GM12875 (cell line): ENCODE measurements at regions not wholly inside any gene's neighbourhood (a gene's known extent, or its start where the extent isn't known, plus 50 kb on each side); places are given as distances from the start of the nearest gene placed in this dataset.

Experiments
- H3K4me3 ChIP-seq: one replicate; pipeline ENCODE4 v1.5.1; 2011; ENCODE audit warnings: low read depth, low read length, control low read depth
- TF ChIP-seq, protein P1 (sequence below): IDR thresholded peaks from 2 replicates; pipeline ENCODE4 v1.5.1; 2011; ENCODE audit warnings: low read depth, mild to moderate bottlenecking, control low read depth, inconsistent platforms, low read length, moderate library complexity, borderline replicate concordance; ENCODE audit not compliant: insufficient read depth

DNA sequence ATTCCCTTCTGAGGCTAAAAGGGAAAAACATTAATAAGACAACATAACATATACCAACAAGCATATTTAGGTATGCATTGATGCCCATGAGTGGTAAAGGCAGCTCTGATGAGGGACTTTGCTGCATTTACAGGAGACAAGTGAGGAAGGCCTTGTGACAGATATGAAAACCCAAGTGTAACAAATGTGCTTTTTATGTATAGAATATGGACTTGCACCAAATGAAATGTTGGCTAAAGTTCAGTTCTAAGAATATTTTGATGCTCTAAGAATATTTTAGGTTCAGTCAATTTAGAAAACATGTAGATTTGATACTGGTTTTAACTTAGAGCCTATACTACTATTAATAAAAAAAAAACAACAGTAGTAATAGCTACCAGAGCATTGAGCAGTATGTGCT is 424.7 kb downstream of the LMO4 start:
- no peak overlapping the region for H3K4me3 ChIP-seq

DNA sequence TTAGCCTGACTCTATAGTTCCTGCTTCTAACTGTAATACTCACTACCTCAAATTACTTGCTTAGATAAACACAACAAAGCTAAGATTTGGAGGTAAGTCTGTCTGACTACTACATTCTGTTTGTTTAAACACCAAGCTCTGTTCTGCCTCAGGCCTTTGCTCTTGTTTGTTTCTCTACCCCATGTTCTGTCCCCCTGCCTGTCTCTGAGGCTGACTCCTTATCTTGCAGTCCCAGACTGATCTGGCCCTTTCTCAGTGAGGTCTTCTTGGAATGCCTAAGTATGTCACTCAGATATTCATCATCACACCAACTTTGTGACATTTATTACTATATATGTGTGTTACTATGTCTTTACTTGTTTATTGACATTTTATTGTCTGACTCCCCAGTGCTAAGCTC is 425.5 kb downstream of the LMO4 start:
- no peak overlapping the region for H3K4me3 ChIP-seq
- TF ChIP-seq, protein P1, sequence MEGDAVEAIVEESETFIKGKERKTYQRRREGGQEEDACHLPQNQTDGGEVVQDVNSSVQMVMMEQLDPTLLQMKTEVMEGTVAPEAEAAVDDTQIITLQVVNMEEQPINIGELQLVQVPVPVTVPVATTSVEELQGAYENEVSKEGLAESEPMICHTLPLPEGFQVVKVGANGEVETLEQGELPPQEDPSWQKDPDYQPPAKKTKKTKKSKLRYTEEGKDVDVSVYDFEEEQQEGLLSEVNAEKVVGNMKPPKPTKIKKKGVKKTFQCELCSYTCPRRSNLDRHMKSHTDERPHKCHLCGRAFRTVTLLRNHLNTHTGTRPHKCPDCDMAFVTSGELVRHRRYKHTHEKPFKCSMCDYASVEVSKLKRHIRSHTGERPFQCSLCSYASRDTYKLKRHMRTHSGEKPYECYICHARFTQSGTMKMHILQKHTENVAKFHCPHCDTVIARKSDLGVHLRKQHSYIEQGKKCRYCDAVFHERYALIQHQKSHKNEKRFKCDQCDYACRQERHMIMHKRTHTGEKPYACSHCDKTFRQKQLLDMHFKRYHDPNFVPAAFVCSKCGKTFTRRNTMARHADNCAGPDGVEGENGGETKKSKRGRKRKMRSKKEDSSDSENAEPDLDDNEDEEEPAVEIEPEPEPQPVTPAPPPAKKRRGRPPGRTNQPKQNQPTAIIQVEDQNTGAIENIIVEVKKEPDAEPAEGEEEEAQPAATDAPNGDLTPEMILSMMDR = no peak

More for the DNA sequence above, 424.7 kb downstream of the LMO4 start:
- TF ChIP-seq, protein P1 = no peak

DNA sequence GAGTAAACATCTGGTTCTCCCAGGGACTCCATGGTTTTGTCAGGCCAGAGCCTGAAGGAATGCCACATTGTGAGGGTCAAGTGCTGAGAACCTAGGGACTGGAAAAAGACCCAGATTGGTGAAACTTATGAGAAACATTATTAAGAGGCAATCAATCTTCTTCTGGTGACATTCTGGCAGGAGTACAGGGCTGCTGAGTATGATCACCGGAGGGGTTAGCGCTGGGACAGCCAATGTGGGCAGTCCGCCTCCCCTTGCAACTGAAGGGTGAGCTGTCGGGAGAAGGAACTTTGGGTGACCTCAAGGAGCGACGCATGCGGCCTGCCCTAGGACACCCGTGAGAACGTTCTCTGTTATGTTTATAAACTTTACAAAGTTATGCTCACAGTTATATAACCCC is 429.0 kb downstream of the LMO4 start:
- H3K4me3 ChIP-seq = no peak overlapping the region
- TF ChIP-seq, protein P1 = no peak

DNA sequence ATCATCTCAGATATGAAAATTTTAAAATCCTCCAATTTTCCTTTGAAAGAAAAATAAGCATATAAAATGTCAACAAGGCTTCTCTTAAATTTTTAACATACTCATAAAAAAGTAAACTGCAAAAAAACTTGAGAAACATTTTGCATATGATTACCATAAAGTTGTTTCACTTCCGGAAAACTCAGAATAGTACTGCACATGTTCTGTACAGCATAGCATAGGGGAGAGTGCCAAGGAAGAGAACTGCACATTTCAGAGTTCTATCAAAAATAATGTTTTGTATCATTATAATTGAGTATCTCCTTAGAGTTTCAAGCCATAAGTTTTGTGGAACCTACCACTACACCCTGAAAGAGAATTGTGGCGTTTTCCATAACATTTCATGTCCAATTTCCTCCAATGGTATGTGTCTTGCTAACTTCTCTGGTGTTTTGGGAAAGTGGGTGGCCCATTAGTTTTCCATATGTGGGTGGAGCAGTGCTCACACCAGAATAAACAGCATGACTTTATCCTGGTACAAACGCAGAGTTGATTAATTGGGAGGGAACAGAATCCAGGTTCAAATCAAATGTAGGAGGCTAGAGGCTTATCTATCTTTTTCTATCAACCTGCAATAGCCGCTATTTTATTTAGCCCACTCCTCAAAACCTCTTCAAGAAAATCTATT is 430.9 kb downstream of the LMO4 start:
- TF ChIP-seq, protein P1 = no peak
- no peak overlapping the region for H3K4me3 ChIP-seq

DNA sequence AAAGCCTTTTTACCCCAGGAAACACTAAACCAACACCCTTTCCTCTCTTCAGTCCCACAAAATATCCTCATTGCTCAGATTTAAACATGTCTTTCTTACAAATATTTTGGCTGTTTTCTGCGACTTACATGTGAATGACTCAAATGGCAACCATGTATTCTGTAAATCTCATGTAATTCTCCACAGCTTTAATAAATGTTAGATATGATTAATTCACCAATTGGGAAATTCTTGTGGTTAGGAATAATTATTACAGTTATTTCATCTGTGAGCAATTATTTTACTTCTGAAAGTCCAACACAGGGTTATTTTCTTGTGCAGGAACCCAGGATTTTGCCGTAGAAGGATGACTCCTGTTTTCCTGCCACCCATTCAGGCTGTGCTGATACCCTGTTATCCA is 431.5 kb downstream of the LMO4 start:
- no peak overlapping the region for H3K4me3 ChIP-seq
- TF ChIP-seq, protein P1 = no peak

DNA sequence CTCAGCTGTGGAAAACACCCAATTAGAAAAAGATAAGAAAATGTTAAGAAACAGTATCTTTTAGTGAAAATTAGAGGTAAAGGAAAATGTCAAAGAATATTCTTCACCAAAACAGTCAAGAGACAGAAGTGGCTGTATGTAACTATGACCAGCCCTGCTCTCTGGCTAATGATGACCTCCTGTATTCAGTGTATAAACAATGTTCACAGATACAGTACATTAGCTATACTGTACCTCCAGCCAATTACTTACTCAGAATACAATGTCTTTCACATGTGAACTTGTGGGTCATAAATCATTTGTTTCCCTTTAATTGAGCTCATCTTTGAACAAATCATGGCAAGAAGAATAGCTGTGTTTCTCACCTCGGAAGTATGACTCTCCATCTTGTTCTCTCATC is 432.0 kb downstream of the LMO4 start:
- TF ChIP-seq, protein P1 = no peak
- H3K4me3 ChIP-seq = no peak overlapping the region

DNA sequence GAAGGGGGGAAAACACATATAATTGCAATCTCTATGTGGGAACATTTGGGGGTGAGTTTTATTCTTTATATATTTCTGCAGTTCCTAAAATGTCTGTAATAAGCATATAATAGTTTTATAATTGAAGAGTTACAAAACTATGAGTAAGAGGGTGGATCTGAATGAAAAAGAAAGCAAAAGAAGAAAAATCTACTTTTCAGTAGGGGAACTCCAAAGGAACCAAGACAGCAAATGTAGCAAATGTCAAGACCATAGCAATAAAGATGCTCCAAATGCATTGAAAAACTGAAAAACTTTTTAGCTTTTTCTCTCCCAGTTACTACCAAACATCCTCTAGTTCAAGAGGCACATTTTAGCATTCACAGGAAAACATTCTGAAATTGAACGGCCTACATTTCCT is 434.8 kb downstream of the LMO4 start:
- H3K4me3 ChIP-seq = no peak overlapping the region
- TF ChIP-seq, protein P1 = no peak
